Adrenal gland (tissue), 9 donors: ENCODE measurements at regions not wholly inside any gene's neighbourhood (a gene's known extent, or its start where the extent isn't known, plus 50 kb on each side); places are given as distances from the start of the nearest gene placed in this dataset.
"Not testable (repeated sequence)": the region's sequence is repeated elsewhere in the genome, so short reads cannot be mapped to it uniquely, and the experiment has no call there.

Experiments used
- DNase-seq, 7 donors: peaks; one replicate each; pipeline ENCODE4 v3.0.0-alpha.2; 2019 to 2020
- H3K27ac ChIP-seq, 5 donors: fragments of 200-600 bp; sonication (generic) in 4 of 5; 1 replicate in 3 of 5; 2 replicates in 2 of 5; pipeline versions ENCODE4 v1.5.1 to v1.8.0; 2016 to 2020; ENCODE audit warnings: mild to moderate bottlenecking in 1 of 5
- H3K27me3 ChIP-seq: fragments of 200-600 bp; 2 replicates; pipeline ENCODE4 v1.8.0; 2021
- H3K36me3 ChIP-seq, 2 donors: fragments of 200-600 bp; replicated peaks in 1 of 2; 1 replicate in 1 of 2; 2 replicates in 1 of 2; pipeline versions ENCODE4 v1.5.1 to v1.8.0; 2018 to 2022
- H3K4me1 ChIP-seq, 2 donors: fragments of 200-600 bp; replicated peaks in 1 of 2; 1 replicate in 1 of 2; 2 replicates in 1 of 2; pipeline versions ENCODE4 v1.5.1 to v1.8.0; 2018 to 2021
- H3K4me3 ChIP-seq, 4 donors: fragments of 200-600 bp; sonication (generic) in 3 of 4; one replicate each; pipeline ENCODE4 v1.5.1; 2016 to 2018
- H3K9me3 ChIP-seq, 3 donors: fragments of 200-600 bp; sonication (generic) in 1 of 3; replicated peaks in 1 of 3; 1 replicate in 2 of 3; 2 replicates in 1 of 3; pipeline versions ENCODE4 v1.5.1 to v1.8.0; 2016 to 2021
- CTCF ChIP-seq, 6 experiments: fragments of 450-650 bp in 4 of 6; fragments of 200-600 bp in 2 of 6; sonication (generic) in 1 of 6; IDR thresholded peaks; 1 replicate in 5 of 6; 2 replicates in 1 of 6; pipeline versions ENCODE4 v1.5.1 to v1.8.0; 2016 to 2021; ENCODE audit warnings: antibody characterized with exemption in 6 of 6, mild to moderate bottlenecking in 2 of 6, moderate library complexity in 1 of 6
- POLR2A ChIP-seq, 2 donors: fragments of 450-650 bp; IDR thresholded peaks; one replicate each; pipeline ENCODE4 v1.6.1; 2017; ENCODE audit warnings: antibody characterized with exemption in 2 of 2, mild to moderate bottlenecking in 2 of 2, moderate library complexity in 1 of 2
- WGBS, 4 donors: extraction: QIAGEN DNeasy Blood & Tissue Kit in 2 of 4; methylation state at CpG; one replicate each; pipeline versions ENCODE4 v1.1.5 to v1.1.7; 2013 to 2017; 5-methylcytosine and 5-hydroxymethylcytosine counted together
- intact Hi-C, 2 donors: fragments of 100-400 bp; cut with DNase I; formaldehyde crosslinking; loops; one replicate each; pipeline versions ENCODE4 v1.14.1 to v1.15.0; 2022 to 2023
- donor health status: healthy with polysubstance abuse.
- donor health status: Bipolar disorder and iron deficiency.
- donor health status: DM: yes; HTN: yes; CAD: no.
- donor health status: DM: no; HTN: no; CAD: no.
- donor health status: DM: no; HTN: no; CAD: no.

GRCh38 chr5:62190173-62190572 is 115.8 kb upstream of the KIF2A start:
- H3K27me3 ChIP-seq = no peaks in the 10 kb centered on the region
- H3K27ac ChIP-seq = no peak overlapping the region
- H3K9me3 ChIP-seq = no peaks in the 10 kb centered on the region
- TF ChIP-seq CTCF (IDR thresholded peaks at IDR 0.05) = no peak
- no peak for TF ChIP-seq POLR2A (IDR thresholded peaks at IDR 0.05)
- intact Hi-C loops = no loop called here
- no peaks in the 10 kb centered on the region for H3K36me3 ChIP-seq
- WGBS, 4 donors = 55 to 62% (median 58%) methylated on average over 2 of the region's 2 CpGs
- no peak for DNase-seq
- H3K4me3 ChIP-seq = no peak overlapping the region
- H3K4me1 ChIP-seq = no peaks in the 10 kb centered on the region

GRCh38 chr5:62190931-62191330 is 115.1 kb upstream of the KIF2A start:
- no peak for DNase-seq
- TF ChIP-seq CTCF (IDR thresholded peaks at IDR 0.05) (no peak), POLR2A (IDR thresholded peaks at IDR 0.05) (no peak)
- 0 to 70% (median 13%) methylated on average over 1 of the region's 1 CpG for WGBS, 4 donors
- Histone ChIP-seq H3K4me3 (no peak overlapping the region), H3K27me3 (no peaks in the 10 kb centered on the region), H3K27ac (no peak overlapping the region), H3K36me3 (no peaks in the 10 kb centered on the region), H3K9me3 (no peaks in the 10 kb centered on the region), H3K4me1 (no peaks in the 10 kb centered on the region)
- intact Hi-C loops = no loop called here

GRCh38 chr5:62192958-62193357 is 113.0 kb upstream of the KIF2A start:
- 25 to 28% (median 27%) methylated on average over 1 of the region's 1 CpG for WGBS, 4 donors
- Histone ChIP-seq H3K4me1 (no peaks in the 10 kb centered on the region), H3K36me3 (no peaks in the 10 kb centered on the region), H3K27ac (no peak overlapping the region), H3K27me3 (no peaks in the 10 kb centered on the region), H3K9me3 (no peaks in the 10 kb centered on the region), H3K4me3 (no peak overlapping the region)
- TF ChIP-seq POLR2A (IDR thresholded peaks at IDR 0.05) = no peak
- TF ChIP-seq CTCF (IDR thresholded peaks at IDR 0.05) = no peak
- intact Hi-C loops = no loop called here
- DNase-seq = no peak

- DNase-seq, H3K27me3 ChIP-seq, H3K36me3 ChIP-seq, H3K4me3 ChIP-seq, H3K9me3 ChIP-seq, H3K4me1 ChIP-seq, H3K27ac ChIP-seq, intact Hi-C loops: not testable (repeated sequence)
- 49 to 70% (median 61%) methylated on average over 5 of the region's 5 CpGs for WGBS, 4 donors
These were observed 109.5 kb upstream of the KIF2A start for GRCh38 chr5:62196532-62196931.

GRCh38 chr5:62197697-62198096 is 108.3 kb upstream of the KIF2A start:
- 61 to 81% (median 76%) methylated on average over 2 of the region's 2 CpGs for WGBS, 4 donors
- Histone ChIP-seq H3K9me3 (no peaks in the 10 kb centered on the region), H3K4me1 (no peaks in the 10 kb centered on the region), H3K36me3 (no peaks in the 10 kb centered on the region), H3K4me3 (no peak overlapping the region), H3K27me3 (no peaks in the 10 kb centered on the region), H3K27ac (no peak overlapping the region)
- no peak for TF ChIP-seq CTCF (IDR thresholded peaks at IDR 0.05)
- no peak for TF ChIP-seq POLR2A (IDR thresholded peaks at IDR 0.05)
- intact Hi-C loops = no loop called here
- DNase-seq = no peak
